ENCODE measurements at regions not wholly inside any gene's neighbourhood (a gene's known extent, or its start where the extent isn't known, plus 50 kb on each side); places are given as distances from the start of the nearest gene placed in this dataset.

- TF ChIP-seq EP300 (IDR thresholded peaks at IDR 0.05) (no peak), CTCF (IDR thresholded peaks at IDR 0.05) (no peak)
Measured at GRCh38 chr6:140020207-140020791, 645.9 kb upstream of the CITED2 start.
